Panc1 (cell line): ENCODE measurements at regions not wholly inside any gene's neighbourhood (a gene's known extent, or its start where the extent isn't known, plus 50 kb on each side); places are given as distances from the start of the nearest gene placed in this dataset.

Source experiments
- ATAC-seq: fragments of 200-7000 bp; cut with Tn5 transposase; 2 replicates; pipeline ENCODE4 v1.9.1; 2020; ENCODE audit warnings: mild to moderate bottlenecking, moderate library complexity
- BruUV-seq: library from RNA; stranded (reverse); fragments of 400-500 nt; replicated peaks from 2 replicates; lab custom pipeline; 2021; lab: Mats Ljungman, UMichigan
- CTCF ChIA-PET: fragments of 300-600 bp; sonication (Branson Sonifier 250); formaldehyde crosslinking; loops from one replicate; lab custom pipeline; 2022; ENCODE audit warnings: antibody characterized with exemption; lab: Charles Lee
- POLR2A ChIA-PET: fragments of 300-600 bp; sonication (Branson Sonifier 250); formaldehyde crosslinking; loops from one replicate; lab custom pipeline; 2022; ENCODE audit warnings: antibody characterized with exemption; lab: Charles Lee
- DNase-seq: peaks from one replicate; pipeline ENCODE4 v3.0.0-alpha.2; 2010; ENCODE audit warnings: low read depth, low spot score
- H3K27ac ChIP-seq: 2 replicates; pipeline ENCODE4 v1.5.1; 2011; ENCODE audit warnings: mild to moderate bottlenecking, low read length, inconsistent platforms
- H3K27me3 ChIP-seq: fragments of 200-500 bp; sonication (Bioruptor generic); 2 replicates; pipeline ENCODE4 v1.6.0; 2014; ENCODE audit warnings: low read length, inconsistent platforms; ENCODE audit not compliant: control insufficient read depth, insufficient read depth
- H3K36me3 ChIP-seq: fragments of 200-500 bp; sonication (Bioruptor generic); 2 replicates; pipeline ENCODE4 v1.5.1; 2014; ENCODE audit warnings: inconsistent platforms, mild to moderate bottlenecking, low read length, moderate library complexity; ENCODE audit not compliant: control insufficient read depth, insufficient read depth
- H3K4me1 ChIP-seq: 2 replicates; pipeline ENCODE4 v1.5.1; 2011; ENCODE audit warnings: inconsistent platforms, mild to moderate bottlenecking, low read length, moderate library complexity; ENCODE audit not compliant: control insufficient read depth, insufficient read depth
- H3K4me3 ChIP-seq, 2 experiments: 2 replicates each; pipeline ENCODE4 v1.5.1; 2011 to 2012; ENCODE audit warnings: low read depth in 2 of 2, low read length in 2 of 2, mild to moderate bottlenecking in 2 of 2, inconsistent platforms in 1 of 2, moderate library complexity in 1 of 2
- H3K9me3 ChIP-seq: fragments of 200-500 bp; sonication (Bioruptor generic); 2 replicates; pipeline ENCODE4 v1.5.1; 2014; ENCODE audit warnings: low read depth, mild to moderate bottlenecking, inconsistent platforms, low read length, moderate library complexity; ENCODE audit not compliant: control insufficient read depth, insufficient read depth
- POLR2AphosphoS5 ChIP-seq: IDR thresholded peaks from 2 replicates; pipeline ENCODE4 v1.6.1; 2012; ENCODE audit warnings: mild to moderate bottlenecking, low read depth, low read length, moderate library complexity
- SIN3A ChIP-seq: IDR thresholded peaks from 2 replicates; pipeline ENCODE4 v1.6.1; 2012; ENCODE audit warnings: low read depth, mild to moderate bottlenecking, low read length, moderate library complexity, borderline replicate concordance; ENCODE audit not compliant: insufficient read depth
- TCF7L2 ChIP-seq: IDR thresholded peaks from 2 replicates; pipeline ENCODE4 v1.6.1; 2011; ENCODE audit warnings: mild to moderate bottlenecking, low read depth, low read length, inconsistent platforms
- in situ Hi-C: cut with HindIII; loops from 2 replicates; pipeline ENCODE4 v1.10.0; 2016; ENCODE audit warnings: low sequenced_read_pairs, low pct_unique_long_range_greater_than_20kb
- intact Hi-C: fragments of 100-400 bp; cut with micrococcal nuclease; formaldehyde crosslinking; loops from one replicate; pipeline ENCODE4 v1.10.0; 2022; ENCODE audit not compliant: unreplicated experiment
- TF ChIP-seq, protein P1 (sequence below), 2 experiments: IDR thresholded peaks; 2 replicates each; pipeline ENCODE4 v1.6.1; 2011 to 2012; ENCODE audit warnings: low read depth in 2 of 2, control low read depth in 1 of 2, low read length in 1 of 2, mild to moderate bottlenecking in 1 of 2, moderate library complexity in 1 of 2; ENCODE audit not compliant: insufficient read depth in 1 of 2
- TF ChIP-seq, protein P2 (sequence below): fragments of 450-650 bp; IDR thresholded peaks from 2 replicates; pipeline ENCODE4 v1.5.1; 2017; ENCODE audit warnings: mild to moderate bottlenecking

DNA sequence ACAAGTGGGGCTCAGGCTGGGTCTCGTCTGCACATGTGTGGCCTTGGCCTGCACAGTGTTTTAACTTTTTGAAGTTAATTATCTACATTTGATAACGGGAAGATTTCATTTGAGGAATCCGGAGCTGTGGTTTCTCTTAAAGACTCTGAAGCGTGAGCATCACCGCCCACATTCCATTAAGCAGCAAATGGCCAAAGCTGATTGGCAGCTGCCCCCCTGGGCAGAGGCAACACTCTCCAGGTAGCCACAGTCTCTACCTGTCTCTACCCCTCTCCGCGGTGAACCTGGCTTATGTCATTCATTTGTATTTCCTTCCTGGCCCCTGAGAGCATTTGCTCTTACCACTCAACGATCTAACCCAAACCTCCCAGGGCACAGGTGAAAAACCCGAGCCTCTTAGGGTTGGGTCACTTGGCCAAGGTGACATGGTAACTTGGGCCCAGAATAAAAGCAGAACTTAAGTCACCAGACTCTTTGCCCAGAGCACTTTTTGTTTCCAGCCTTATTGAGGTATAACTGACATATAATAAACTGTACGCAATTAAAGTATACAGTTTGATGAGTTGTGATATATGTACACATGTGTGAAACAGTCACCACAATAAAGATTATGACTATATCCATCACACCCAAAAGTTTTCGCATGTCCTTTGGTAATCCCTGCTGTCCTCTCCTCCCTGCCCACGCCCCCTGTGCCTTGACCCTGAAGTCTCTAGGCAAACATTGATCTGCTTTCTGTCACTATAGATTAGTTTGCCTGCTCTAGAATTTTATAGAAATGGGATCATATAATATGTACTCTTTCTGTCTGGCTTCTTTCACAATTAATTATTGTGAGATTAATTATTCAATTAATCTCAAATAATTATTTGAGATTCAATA, 245.7 kb upstream of the HES1 start:
- no peaks in the 10 kb centered on the region for H3K9me3 ChIP-seq
- POLR2A ChIA-PET = no interaction called here
- ATAC-seq (no peak), DNase-seq (no peak)
- no peak overlapping the region for H3K27ac ChIP-seq
- TF ChIP-seq, protein P1, sequence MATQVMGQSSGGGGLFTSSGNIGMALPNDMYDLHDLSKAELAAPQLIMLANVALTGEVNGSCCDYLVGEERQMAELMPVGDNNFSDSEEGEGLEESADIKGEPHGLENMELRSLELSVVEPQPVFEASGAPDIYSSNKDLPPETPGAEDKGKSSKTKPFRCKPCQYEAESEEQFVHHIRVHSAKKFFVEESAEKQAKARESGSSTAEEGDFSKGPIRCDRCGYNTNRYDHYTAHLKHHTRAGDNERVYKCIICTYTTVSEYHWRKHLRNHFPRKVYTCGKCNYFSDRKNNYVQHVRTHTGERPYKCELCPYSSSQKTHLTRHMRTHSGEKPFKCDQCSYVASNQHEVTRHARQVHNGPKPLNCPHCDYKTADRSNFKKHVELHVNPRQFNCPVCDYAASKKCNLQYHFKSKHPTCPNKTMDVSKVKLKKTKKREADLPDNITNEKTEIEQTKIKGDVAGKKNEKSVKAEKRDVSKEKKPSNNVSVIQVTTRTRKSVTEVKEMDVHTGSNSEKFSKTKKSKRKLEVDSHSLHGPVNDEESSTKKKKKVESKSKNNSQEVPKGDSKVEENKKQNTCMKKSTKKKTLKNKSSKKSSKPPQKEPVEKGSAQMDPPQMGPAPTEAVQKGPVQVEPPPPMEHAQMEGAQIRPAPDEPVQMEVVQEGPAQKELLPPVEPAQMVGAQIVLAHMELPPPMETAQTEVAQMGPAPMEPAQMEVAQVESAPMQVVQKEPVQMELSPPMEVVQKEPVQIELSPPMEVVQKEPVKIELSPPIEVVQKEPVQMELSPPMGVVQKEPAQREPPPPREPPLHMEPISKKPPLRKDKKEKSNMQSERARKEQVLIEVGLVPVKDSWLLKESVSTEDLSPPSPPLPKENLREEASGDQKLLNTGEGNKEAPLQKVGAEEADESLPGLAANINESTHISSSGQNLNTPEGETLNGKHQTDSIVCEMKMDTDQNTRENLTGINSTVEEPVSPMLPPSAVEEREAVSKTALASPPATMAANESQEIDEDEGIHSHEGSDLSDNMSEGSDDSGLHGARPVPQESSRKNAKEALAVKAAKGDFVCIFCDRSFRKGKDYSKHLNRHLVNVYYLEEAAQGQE (IDR thresholded peaks at IDR 0.05; ENCODE audit: insufficient read depth in 1 of 2, low read depth in 2 of 2, low read length in 1 of 2) = no peak
- TF ChIP-seq, protein P2, sequence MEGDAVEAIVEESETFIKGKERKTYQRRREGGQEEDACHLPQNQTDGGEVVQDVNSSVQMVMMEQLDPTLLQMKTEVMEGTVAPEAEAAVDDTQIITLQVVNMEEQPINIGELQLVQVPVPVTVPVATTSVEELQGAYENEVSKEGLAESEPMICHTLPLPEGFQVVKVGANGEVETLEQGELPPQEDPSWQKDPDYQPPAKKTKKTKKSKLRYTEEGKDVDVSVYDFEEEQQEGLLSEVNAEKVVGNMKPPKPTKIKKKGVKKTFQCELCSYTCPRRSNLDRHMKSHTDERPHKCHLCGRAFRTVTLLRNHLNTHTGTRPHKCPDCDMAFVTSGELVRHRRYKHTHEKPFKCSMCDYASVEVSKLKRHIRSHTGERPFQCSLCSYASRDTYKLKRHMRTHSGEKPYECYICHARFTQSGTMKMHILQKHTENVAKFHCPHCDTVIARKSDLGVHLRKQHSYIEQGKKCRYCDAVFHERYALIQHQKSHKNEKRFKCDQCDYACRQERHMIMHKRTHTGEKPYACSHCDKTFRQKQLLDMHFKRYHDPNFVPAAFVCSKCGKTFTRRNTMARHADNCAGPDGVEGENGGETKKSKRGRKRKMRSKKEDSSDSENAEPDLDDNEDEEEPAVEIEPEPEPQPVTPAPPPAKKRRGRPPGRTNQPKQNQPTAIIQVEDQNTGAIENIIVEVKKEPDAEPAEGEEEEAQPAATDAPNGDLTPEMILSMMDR = no peak
- no peak for TF ChIP-seq TCF7L2
- TF ChIP-seq SIN3A = no peak
- no peak for TF ChIP-seq POLR2AphosphoS5
- no peaks in the 10 kb centered on the region for H3K27me3 ChIP-seq
- H3K4me1 ChIP-seq = no peaks in the 10 kb centered on the region
- H3K36me3 ChIP-seq = no peaks in the 10 kb centered on the region
- BruUV-seq = no TSS peak
- CTCF ChIA-PET = interaction anchor here (0.7 kb wide), 1 partner anchor 141 kb away, joined by 4 read pairs; no protein-coding TSS in a partner anchor
- in situ Hi-C loops = no loop called here
- H3K4me3 ChIP-seq = no peak overlapping the region
- intact Hi-C loops = no loop called here

DNA sequence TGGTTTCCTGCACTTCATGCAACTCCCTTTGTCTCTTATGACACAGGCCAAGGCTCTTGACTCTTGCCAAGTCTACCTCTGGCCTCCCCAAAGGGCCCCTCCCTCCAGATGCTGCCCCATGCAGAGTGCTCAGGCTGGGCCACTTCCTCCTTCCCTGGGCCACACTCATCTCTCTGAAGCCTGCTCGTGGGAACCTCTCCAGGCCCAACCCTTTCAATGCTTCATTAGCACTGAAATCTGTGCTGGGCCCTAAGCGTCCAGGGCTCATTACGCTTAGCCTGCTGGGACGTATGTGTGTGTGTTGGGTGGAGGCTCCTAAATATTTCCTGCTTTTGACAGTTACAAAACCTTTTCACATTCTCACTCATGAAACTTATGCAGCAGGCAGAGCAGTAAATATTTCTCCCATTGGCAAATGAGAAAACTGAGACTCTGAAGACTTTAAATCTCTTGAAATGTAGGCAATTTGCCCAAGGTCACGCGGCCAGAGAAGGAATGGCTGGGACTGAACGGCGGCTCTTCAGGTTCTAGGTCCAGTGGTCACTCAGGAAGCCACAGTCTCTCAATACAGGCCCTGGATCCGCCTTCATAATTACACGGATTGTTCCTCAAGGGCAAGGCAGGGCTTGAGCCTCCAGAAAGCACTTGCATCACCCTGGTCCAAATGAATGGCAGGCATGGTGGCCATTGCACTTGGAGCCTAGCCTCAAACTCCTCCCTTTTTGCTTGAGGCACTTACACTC, 241.7 kb upstream of the HES1 start:
- H3K36me3 ChIP-seq = no peaks in the 10 kb centered on the region
- BruUV-seq = no TSS peak
- H3K4me1 ChIP-seq = no peaks in the 10 kb centered on the region
- no peaks in the 10 kb centered on the region for H3K9me3 ChIP-seq
- no peaks in the 10 kb centered on the region for H3K27me3 ChIP-seq
- in situ Hi-C loops (no loop called here), intact Hi-C loops (no loop called here)
- no peak overlapping the region for H3K4me3 ChIP-seq
- ChIA-PET CTCF (no interaction called here), POLR2A (no interaction called here)
- TF ChIP-seq, protein P1 (IDR thresholded peaks at IDR 0.05; ENCODE audit: insufficient read depth in 1 of 2, low read depth in 2 of 2, low read length in 1 of 2) = no peak
- TF ChIP-seq TCF7L2 (no peak), SIN3A (no peak), POLR2AphosphoS5 (no peak)
- TF ChIP-seq, protein P2 = no peak
- ATAC-seq (no peak), DNase-seq (no peak)
- H3K27ac ChIP-seq = no peak overlapping the region
